ENCODE measurements at regions not wholly inside any gene's neighbourhood (a gene's known extent, or its start where the extent isn't known, plus 50 kb on each side); places are given as distances from the start of the nearest gene placed in this dataset.

DNA sequence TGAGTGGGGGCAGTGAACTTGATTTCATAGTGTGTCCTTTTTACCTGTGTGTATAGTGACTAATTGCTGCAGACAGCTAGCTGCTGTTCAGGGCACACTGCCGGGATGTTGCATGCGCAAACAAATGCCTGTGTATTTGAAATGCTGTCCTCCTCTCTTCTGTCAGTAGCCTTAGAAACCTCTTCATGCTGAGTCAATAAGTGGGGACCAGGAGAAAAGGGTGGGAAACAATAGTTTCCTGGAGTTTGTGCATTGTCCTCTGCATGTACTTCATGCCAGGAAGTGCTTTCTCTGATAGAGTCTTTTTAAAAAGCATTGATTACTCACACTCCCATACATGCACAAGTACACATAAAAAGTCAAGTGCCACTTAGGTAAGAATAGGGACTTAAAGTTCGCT, 1183.7 kb upstream of the CELF2 start:
- no peak overlapping the region for H3K27ac Mint-ChIP-seq
- Histone ChIP-seq H3K9me3 (ENCODE audit: control insufficient read depth, insufficient read depth, low read length) (no peaks in the 10 kb centered on the region), H3K27ac (ENCODE audit: low read length) (no peak overlapping the region), H3K27me3 (ENCODE audit: control insufficient read depth, insufficient read depth, low read length) (no peaks in the 10 kb centered on the region), H3K4me1 (ENCODE audit: control insufficient read depth, insufficient read depth, low read length) (no peaks in the 10 kb centered on the region), H3K36me3 (ENCODE audit: control insufficient read depth, insufficient read depth, low read length) (no peaks in the 10 kb centered on the region), H3K4me3 (ENCODE audit: low read length) (no peak overlapping the region)
- intact Hi-C loops (cut with micrococcal nuclease), result no loop called here
- 97% methylated on average over 2 of the region's 3 CpGs for WGBS (ENCODE audit: insufficient coverage)
- H3K36me3 Mint-ChIP-seq, result no peaks in the 10 kb centered on the region
- ATAC-seq, result no peak
- no peaks in the 10 kb centered on the region for H3K4me1 Mint-ChIP-seq
- peaks cover 4 to 5% of the 10 kb centered on the region in 2 donors for H3K9me3 Mint-ChIP-seq
- no peaks in the 10 kb centered on the region for H3K27me3 Mint-ChIP-seq (ENCODE audit: low read depth in 2 of 2)
- TF ChIP-seq, protein P1, sequence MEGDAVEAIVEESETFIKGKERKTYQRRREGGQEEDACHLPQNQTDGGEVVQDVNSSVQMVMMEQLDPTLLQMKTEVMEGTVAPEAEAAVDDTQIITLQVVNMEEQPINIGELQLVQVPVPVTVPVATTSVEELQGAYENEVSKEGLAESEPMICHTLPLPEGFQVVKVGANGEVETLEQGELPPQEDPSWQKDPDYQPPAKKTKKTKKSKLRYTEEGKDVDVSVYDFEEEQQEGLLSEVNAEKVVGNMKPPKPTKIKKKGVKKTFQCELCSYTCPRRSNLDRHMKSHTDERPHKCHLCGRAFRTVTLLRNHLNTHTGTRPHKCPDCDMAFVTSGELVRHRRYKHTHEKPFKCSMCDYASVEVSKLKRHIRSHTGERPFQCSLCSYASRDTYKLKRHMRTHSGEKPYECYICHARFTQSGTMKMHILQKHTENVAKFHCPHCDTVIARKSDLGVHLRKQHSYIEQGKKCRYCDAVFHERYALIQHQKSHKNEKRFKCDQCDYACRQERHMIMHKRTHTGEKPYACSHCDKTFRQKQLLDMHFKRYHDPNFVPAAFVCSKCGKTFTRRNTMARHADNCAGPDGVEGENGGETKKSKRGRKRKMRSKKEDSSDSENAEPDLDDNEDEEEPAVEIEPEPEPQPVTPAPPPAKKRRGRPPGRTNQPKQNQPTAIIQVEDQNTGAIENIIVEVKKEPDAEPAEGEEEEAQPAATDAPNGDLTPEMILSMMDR (IDR thresholded peaks at IDR 0.05), result no peak
- DNase-seq, result no peak
- H3K4me3 Mint-ChIP-seq, result no peak overlapping the region

DNA sequence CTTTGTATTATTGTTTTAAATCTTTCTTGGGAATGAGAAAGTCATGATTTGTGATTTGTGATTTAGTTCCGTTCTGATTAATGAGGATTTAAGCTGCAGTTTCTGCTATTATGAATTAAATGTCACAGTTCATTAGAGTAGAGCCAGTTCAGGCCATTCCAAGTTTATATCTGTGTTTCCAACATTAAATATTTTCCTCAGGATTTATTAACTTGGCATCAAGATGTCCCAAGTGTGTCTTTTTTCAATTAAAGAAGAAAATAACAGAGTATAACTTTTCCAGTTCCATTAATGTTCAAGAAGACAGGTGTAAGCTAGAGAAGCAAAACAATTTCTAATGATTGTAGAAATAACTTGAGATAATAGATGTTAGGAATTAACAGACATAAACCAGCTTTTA, 1183.2 kb upstream of the CELF2 start:
- H3K4me1 ChIP-seq (ENCODE audit: control insufficient read depth, insufficient read depth, low read length), result no peaks in the 10 kb centered on the region
- Mint-ChIP-seq H3K4me1 (no peaks in the 10 kb centered on the region), H3K9me3 (peaks cover 4 to 5% of the 10 kb centered on the region in 2 donors), H3K27me3 (ENCODE audit: low read depth in 2 of 2) (no peaks in the 10 kb centered on the region), H3K4me3 (no peak overlapping the region), H3K27ac (no peak overlapping the region), H3K36me3 (no peaks in the 10 kb centered on the region)
- DNase-seq (no peak), ATAC-seq (no peak)
- no CpG with 5 or more reads among the region's 1 CpG for WGBS (ENCODE audit: insufficient coverage)
- no peak overlapping the region for H3K4me3 ChIP-seq (ENCODE audit: low read length)
- TF ChIP-seq, protein P1 (IDR thresholded peaks at IDR 0.05), result no peak
- no peaks in the 10 kb centered on the region for H3K9me3 ChIP-seq (ENCODE audit: control insufficient read depth, insufficient read depth, low read length)
- H3K27me3 ChIP-seq (ENCODE audit: control insufficient read depth, insufficient read depth, low read length), result no peaks in the 10 kb centered on the region
- H3K27ac ChIP-seq (ENCODE audit: low read length), result no peak overlapping the region
- intact Hi-C loops (cut with micrococcal nuclease), result no loop called here
- no peaks in the 10 kb centered on the region for H3K36me3 ChIP-seq (ENCODE audit: control insufficient read depth, insufficient read depth, low read length)

DNA sequence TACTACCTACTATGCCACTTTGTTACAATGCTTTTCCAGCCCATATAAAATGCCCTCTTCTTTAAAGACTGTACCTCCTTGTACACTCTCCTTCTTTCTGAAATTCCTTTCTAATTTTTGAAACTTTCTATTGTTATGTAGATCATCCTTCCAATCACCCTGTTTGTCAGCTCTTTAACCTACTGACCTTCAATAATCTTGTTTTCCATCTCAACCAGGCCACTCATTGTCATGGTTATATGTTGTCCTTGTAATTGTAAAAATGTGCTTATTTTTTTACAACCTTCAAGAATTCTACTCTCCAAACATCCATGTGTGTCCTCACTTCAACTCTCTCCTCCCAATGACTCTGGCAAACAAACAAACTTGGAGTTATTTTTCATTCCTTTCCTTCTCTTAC, 1172.6 kb upstream of the CELF2 start:
- H3K36me3 ChIP-seq (ENCODE audit: control insufficient read depth, insufficient read depth, low read length), result no peaks in the 10 kb centered on the region
- no peak overlapping the region for H3K4me3 Mint-ChIP-seq
- TF ChIP-seq, protein P1 (IDR thresholded peaks at IDR 0.05), result no peak
- H3K27ac Mint-ChIP-seq, result no peak overlapping the region
- H3K27ac ChIP-seq (ENCODE audit: low read length), result no peak overlapping the region
- no peaks in the 10 kb centered on the region for H3K27me3 ChIP-seq (ENCODE audit: control insufficient read depth, insufficient read depth, low read length)
- ATAC-seq (no peak), DNase-seq (no peak)
- no peaks in the 10 kb centered on the region for H3K4me1 Mint-ChIP-seq
- no peaks in the 10 kb centered on the region for H3K27me3 Mint-ChIP-seq (ENCODE audit: low read depth in 2 of 2)
- intact Hi-C loops (cut with micrococcal nuclease), result no loop called here
- peaks cover 18 to 19% of the 10 kb centered on the region in 2 donors for H3K9me3 Mint-ChIP-seq
- no peaks in the 10 kb centered on the region for H3K36me3 Mint-ChIP-seq
- no peaks in the 10 kb centered on the region for H3K4me1 ChIP-seq (ENCODE audit: control insufficient read depth, insufficient read depth, low read length)
- H3K9me3 ChIP-seq (ENCODE audit: control insufficient read depth, insufficient read depth, low read length), result no peaks in the 10 kb centered on the region
- no peak overlapping the region for H3K4me3 ChIP-seq (ENCODE audit: low read length)

DNA sequence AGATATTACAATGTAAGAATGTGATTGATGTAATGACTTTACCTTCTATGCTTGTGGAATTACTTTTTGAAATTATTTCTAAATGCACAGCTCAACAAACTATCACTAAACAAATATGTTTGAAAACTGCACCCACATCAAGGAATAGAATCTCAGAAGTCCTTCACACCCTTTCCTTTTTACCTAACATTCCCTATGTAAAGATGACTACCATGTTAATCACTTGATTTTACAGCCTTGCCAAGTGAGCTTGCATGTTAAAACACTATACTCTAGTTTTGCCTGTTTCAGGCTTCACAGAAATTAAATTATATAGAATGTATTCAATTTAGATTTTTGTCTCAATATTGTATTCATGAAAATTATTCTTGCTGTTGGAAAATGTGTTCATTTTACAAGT, 1169.4 kb upstream of the CELF2 start:
- Mint-ChIP-seq H3K9me3 (peaks cover 22 to 25% of the 10 kb centered on the region in 2 donors), H3K36me3 (peaks cover 11% of the 10 kb centered on the region), H3K4me1 (no peaks in the 10 kb centered on the region), H3K4me3 (no peak overlapping the region), H3K27me3 (ENCODE audit: low read depth in 2 of 2) (no peaks in the 10 kb centered on the region), H3K27ac (no peak overlapping the region)
- no peaks in the 10 kb centered on the region for H3K4me1 ChIP-seq (ENCODE audit: control insufficient read depth, insufficient read depth, low read length)
- H3K9me3 ChIP-seq (ENCODE audit: control insufficient read depth, insufficient read depth, low read length), result no peaks in the 10 kb centered on the region
- no peak overlapping the region for H3K4me3 ChIP-seq (ENCODE audit: low read length)
- H3K36me3 ChIP-seq (ENCODE audit: control insufficient read depth, insufficient read depth, low read length), result no peaks in the 10 kb centered on the region
- TF ChIP-seq, protein P1 (IDR thresholded peaks at IDR 0.05), result no peak
- no peaks in the 10 kb centered on the region for H3K27me3 ChIP-seq (ENCODE audit: control insufficient read depth, insufficient read depth, low read length)
- no peak overlapping the region for H3K27ac ChIP-seq (ENCODE audit: low read length)
- ATAC-seq (no peak), DNase-seq (no peak)
- intact Hi-C loops (cut with micrococcal nuclease), result no loop called here
